GM20000 (cell line): ENCODE measurements at regions not wholly inside any gene's neighbourhood (a gene's known extent, or its start where the extent isn't known, plus 50 kb on each side); places are given as distances from the start of the nearest gene placed in this dataset.

ENCODE experiments used
- DNase-seq: peaks from one replicate; pipeline ENCODE4 v3.0.0; 2012; ENCODE audit warnings: low spot score
- TF ChIP-seq, protein P1 (sequence below): IDR thresholded peaks from 2 replicates; pipeline ENCODE4 v1.5.1; 2012; ENCODE audit warnings: mild to moderate bottlenecking, control low read depth; ENCODE audit errors: extremely low read depth, missing control alignments

DNA sequence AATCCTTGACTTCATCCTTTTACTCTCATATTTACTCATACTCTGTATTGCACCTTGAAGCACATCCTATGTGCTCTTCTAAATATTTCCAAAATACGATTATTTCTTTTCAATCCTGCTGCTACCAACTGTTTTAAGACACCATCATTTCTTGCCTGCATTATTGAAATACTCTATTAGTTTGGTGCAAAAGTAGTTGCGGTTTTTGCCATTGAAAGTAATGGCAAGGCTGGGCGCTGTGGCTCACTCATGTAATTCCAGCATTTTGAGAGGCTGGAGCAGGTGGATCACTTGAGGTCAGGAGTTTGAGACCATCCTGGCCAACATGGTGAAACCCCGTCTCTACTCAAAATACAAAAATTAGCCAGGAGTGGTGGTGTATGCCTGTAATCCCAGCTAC, 412.5 kb downstream of the KCNH5 start:
- DNase-seq, result no peak
- TF ChIP-seq, protein P1, sequence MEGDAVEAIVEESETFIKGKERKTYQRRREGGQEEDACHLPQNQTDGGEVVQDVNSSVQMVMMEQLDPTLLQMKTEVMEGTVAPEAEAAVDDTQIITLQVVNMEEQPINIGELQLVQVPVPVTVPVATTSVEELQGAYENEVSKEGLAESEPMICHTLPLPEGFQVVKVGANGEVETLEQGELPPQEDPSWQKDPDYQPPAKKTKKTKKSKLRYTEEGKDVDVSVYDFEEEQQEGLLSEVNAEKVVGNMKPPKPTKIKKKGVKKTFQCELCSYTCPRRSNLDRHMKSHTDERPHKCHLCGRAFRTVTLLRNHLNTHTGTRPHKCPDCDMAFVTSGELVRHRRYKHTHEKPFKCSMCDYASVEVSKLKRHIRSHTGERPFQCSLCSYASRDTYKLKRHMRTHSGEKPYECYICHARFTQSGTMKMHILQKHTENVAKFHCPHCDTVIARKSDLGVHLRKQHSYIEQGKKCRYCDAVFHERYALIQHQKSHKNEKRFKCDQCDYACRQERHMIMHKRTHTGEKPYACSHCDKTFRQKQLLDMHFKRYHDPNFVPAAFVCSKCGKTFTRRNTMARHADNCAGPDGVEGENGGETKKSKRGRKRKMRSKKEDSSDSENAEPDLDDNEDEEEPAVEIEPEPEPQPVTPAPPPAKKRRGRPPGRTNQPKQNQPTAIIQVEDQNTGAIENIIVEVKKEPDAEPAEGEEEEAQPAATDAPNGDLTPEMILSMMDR, result no peak

DNA sequence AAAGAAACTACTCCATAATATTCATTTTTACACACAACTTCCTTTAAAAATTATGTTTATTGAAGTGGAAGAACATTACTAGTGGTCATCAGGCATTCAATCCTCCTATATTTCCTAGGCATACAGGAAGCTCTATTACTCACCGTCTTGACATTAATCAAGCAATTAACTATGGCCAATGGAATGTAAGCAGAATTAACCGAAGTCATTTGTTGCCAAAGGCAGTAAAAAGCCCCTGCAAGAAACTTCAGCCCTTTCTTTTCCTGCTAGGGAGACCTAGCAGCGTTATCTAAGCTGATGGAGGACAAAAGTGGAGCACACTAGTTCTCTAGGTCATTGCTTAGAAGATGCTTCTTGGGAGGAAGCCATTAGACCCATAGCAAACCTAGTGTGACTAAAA, 399.6 kb downstream of the KCNH5 start:
- TF ChIP-seq, protein P1, result no peak

More for the DNA sequence above, 399.6 kb downstream of the KCNH5 start:
- no peak for DNase-seq
